Fibroblast of peridontal ligament (primary cell): ENCODE measurements at regions not wholly inside any gene's neighbourhood (a gene's known extent, or its start where the extent isn't known, plus 50 kb on each side); places are given as distances from the start of the nearest gene placed in this dataset.
A peak's percentile ranks its signal among the peaks of the same experiment; 100 is the strongest.

Experiments
- DNase-seq: peaks from one replicate; pipeline ENCODE4 v3.0.0-alpha.2; 2010; ENCODE audit errors: extremely low read depth

GRCh38 chr1:79457562-79458224 lies 451.2 kb upstream of the ADGRL4 start:
- no peak for DNase-seq

GRCh38 chr1:79448426-79448825 lies 441.9 kb upstream of the ADGRL4 start:
- DNase-seq = peak; percentile 35

- peak; percentile 33 for DNase-seq
Observed at GRCh38 chr1:79441238-79441637, 434.7 kb upstream of the ADGRL4 start.

GRCh38 chr1:79437540-79437939 lies 431.0 kb upstream of the ADGRL4 start:
- no peak for DNase-seq

GRCh38 chr1:79431340-79431739 lies 424.8 kb upstream of the ADGRL4 start:
- DNase-seq = no peak

- no peak for DNase-seq
Observed at GRCh38 chr1:79430437-79430836, 423.9 kb upstream of the ADGRL4 start.

- no peak for DNase-seq
Observed at GRCh38 chr1:79422726-79423125, 416.2 kb upstream of the ADGRL4 start.

- no peak for DNase-seq
Observed at GRCh38 chr1:79398501-79398900, 392.0 kb upstream of the ADGRL4 start.

- no peak for DNase-seq
Observed at GRCh38 chr1:79396901-79397300, 390.4 kb upstream of the ADGRL4 start.

GRCh38 chr1:79388694-79389361 lies 382.3 kb upstream of the ADGRL4 start:
- DNase-seq = no peak

GRCh38 chr1:79386730-79387129 lies 380.2 kb upstream of the ADGRL4 start:
- no peak for DNase-seq

- DNase-seq = no peak
Observed at GRCh38 chr1:79380078-79380477, 373.5 kb upstream of the ADGRL4 start.

- DNase-seq = no peak
Observed at GRCh38 chr1:79376106-79376505, 369.6 kb upstream of the ADGRL4 start.

GRCh38 chr1:79375352-79375751 lies 368.8 kb upstream of the ADGRL4 start:
- no peak for DNase-seq

- no peak for DNase-seq
Observed at GRCh38 chr1:79374397-79374796, 367.9 kb upstream of the ADGRL4 start.

GRCh38 chr1:79373481-79374125 lies 367.1 kb upstream of the ADGRL4 start:
- DNase-seq = peak; percentile 36

GRCh38 chr1:79371802-79372201 lies 365.3 kb upstream of the ADGRL4 start:
- no peak for DNase-seq

GRCh38 chr1:79369091-79369490 lies 362.6 kb upstream of the ADGRL4 start:
- no peak for DNase-seq

GRCh38 chr1:79364896-79365295 lies 358.4 kb upstream of the ADGRL4 start:
- peak; percentile 40 for DNase-seq

GRCh38 chr1:79363430-79363829 lies 356.9 kb upstream of the ADGRL4 start:
- DNase-seq = no peak

GRCh38 chr1:79362470-79362869 lies 355.9 kb upstream of the ADGRL4 start:
- DNase-seq = no peak

GRCh38 chr1:79355090-79355489 lies 348.6 kb upstream of the ADGRL4 start:
- DNase-seq = peak; percentile 97

GRCh38 chr1:79353224-79353623 lies 346.7 kb upstream of the ADGRL4 start:
- DNase-seq = peak; percentile 68
